HL-60 (cell line): ENCODE measurements at regions not wholly inside any gene's neighbourhood (a gene's known extent, or its start where the extent isn't known, plus 50 kb on each side); places are given as distances from the start of the nearest gene placed in this dataset.

Experiments used
- DNase-seq, 2 experiments: peaks; one replicate each; pipeline ENCODE4 v3.0.0-alpha.2; 2010 to 2020; ENCODE audit warnings: low read depth in 1 of 2, low spot score in 1 of 2
- H3K27ac ChIP-seq: fragments of 250-450 bp; sonication (Bioruptor Pico); replicated peaks from 2 replicates; pipeline ENCODE4 v1.5.1; 2020; ENCODE audit warnings: mild to moderate bottlenecking, moderate library complexity
- H3K27me3 ChIP-seq: fragments of 250-450 bp; sonication (Bioruptor Pico); 2 replicates; pipeline ENCODE4 v1.5.1; 2021; ENCODE audit warnings: mild to moderate bottlenecking, moderate library complexity; ENCODE audit not compliant: insufficient read depth, poor library complexity, severe bottlenecking
- H3K4me3 ChIP-seq: replicated peaks from 2 replicates; pipeline ENCODE4 v1.5.1; 2011; ENCODE audit warnings: mild to moderate bottlenecking, control low read depth, low read length; ENCODE audit not compliant: insufficient read depth
- CTCF ChIP-seq: IDR thresholded peaks from one replicate; pipeline ENCODE4 v1.5.1; 2011; ENCODE audit warnings: low read length, control low read depth, inconsistent platforms; ENCODE audit not compliant: insufficient read depth
- GABPA ChIP-seq: IDR thresholded peaks from 2 replicates; pipeline ENCODE4 v1.6.1; 2012; ENCODE audit warnings: low read depth
- POLR2AphosphoS5 ChIP-seq: IDR thresholded peaks from 2 replicates; pipeline ENCODE4 v1.6.1; 2012; ENCODE audit warnings: low read depth
- REST ChIP-seq: IDR thresholded peaks from 2 replicates; pipeline ENCODE4 v1.6.1; 2012; ENCODE audit warnings: low read depth; ENCODE audit not compliant: insufficient replicate concordance
- SPI1 ChIP-seq: IDR thresholded peaks from 2 replicates; pipeline ENCODE4 v1.6.1; 2012; ENCODE audit warnings: low read depth, mild to moderate bottlenecking, borderline replicate concordance

GRCh38 chr12:93315385-93315906, 62.3 kb upstream of the NUDT4 start:
- no peak overlapping the region for H3K27ac ChIP-seq
- no peaks in the 10 kb centered on the region for H3K27me3 ChIP-seq
- no peak for DNase-seq
- TF ChIP-seq POLR2AphosphoS5: no peak
- TF ChIP-seq GABPA: no peak
- no peak for TF ChIP-seq REST
- no peak for TF ChIP-seq CTCF
- TF ChIP-seq SPI1: no peak
- no peak overlapping the region for H3K4me3 ChIP-seq

- Histone ChIP-seq H3K27me3 (no peaks in the 10 kb centered on the region), H3K27ac (no peak overlapping the region), H3K4me3 (no peak overlapping the region)
- no peak for DNase-seq
- no peak for TF ChIP-seq SPI1
- TF ChIP-seq REST: no peak
- TF ChIP-seq CTCF: no peak
- no peak for TF ChIP-seq GABPA
- TF ChIP-seq POLR2AphosphoS5: no peak
Measured at GRCh38 chr12:93315907-93316622, 61.7 kb upstream of the NUDT4 start.

GRCh38 chr12:93316623-93316971, 61.1 kb upstream of the NUDT4 start:
- H3K27ac ChIP-seq: no peak overlapping the region
- no peak for TF ChIP-seq GABPA
- DNase-seq: no peak

GRCh38 chr12:93317227-93317626, 60.5 kb upstream of the NUDT4 start:
- no peak for TF ChIP-seq SPI1
- TF ChIP-seq POLR2AphosphoS5: no peak
- no peak for TF ChIP-seq GABPA
- TF ChIP-seq CTCF: no peak
- no peak for TF ChIP-seq REST
- peak in 1 of 2 experiments; percentile 4 for DNase-seq
- Histone ChIP-seq H3K27ac (no peak overlapping the region), H3K27me3 (no peaks in the 10 kb centered on the region), H3K4me3 (no peak overlapping the region)

More at GRCh38 chr12:93316623-93316971, 61.1 kb upstream of the NUDT4 start:
- Histone ChIP-seq H3K4me3 (no peak overlapping the region), H3K27me3 (no peaks in the 10 kb centered on the region)
